Esophagus muscularis mucosa (tissue), 4 donors: ENCODE measurements at regions not wholly inside any gene's neighbourhood (a gene's known extent, or its start where the extent isn't known, plus 50 kb on each side); places are given as distances from the start of the nearest gene placed in this dataset.

ENCODE experiments used
- DNase-seq: peaks from one replicate; pipeline ENCODE4 v3.0.0-alpha.2; 2017; ENCODE audit errors: extremely low spot score
- H3K27ac ChIP-seq, 4 donors: fragments of 200-600 bp; sonication (generic); replicated peaks in 1 of 4; 1 replicate in 3 of 4; 2 replicates in 1 of 4; pipeline ENCODE4 v1.5.1; 2016 to 2019; ENCODE audit warnings: mild to moderate bottlenecking in 1 of 4
- H3K27me3 ChIP-seq, 4 donors: fragments of 200-600 bp; sonication (generic); one replicate each; pipeline versions ENCODE4 v1.5.1 to v1.6.0; 2016 to 2019
- H3K36me3 ChIP-seq, 4 donors: fragments of 200-600 bp; sonication (generic); one replicate each; pipeline ENCODE4 v1.5.1; 2016 to 2019
- H3K4me1 ChIP-seq, 4 donors: fragments of 200-600 bp; sonication (generic); one replicate each; pipeline ENCODE4 v1.5.1; 2016 to 2019
- H3K4me3 ChIP-seq, 4 donors: fragments of 200-600 bp; sonication (generic); 1 replicate in 2 of 4; 2 replicates in 2 of 4; pipeline ENCODE4 v1.5.1; 2016 to 2019; ENCODE audit warnings: mild to moderate bottlenecking in 4 of 4, moderate library complexity in 1 of 4
- H3K9me3 ChIP-seq, 4 donors: fragments of 200-600 bp; sonication (generic); 1 replicate in 3 of 4; 2 replicates in 1 of 4; pipeline ENCODE4 v1.5.1; 2016 to 2019
- EP300 ChIP-seq: sonication (generic); formaldehyde crosslinking; IDR thresholded peaks from one replicate; pipeline ENCODE4 v1.6.1; 2017; ENCODE audit warnings: antibody characterized with exemption
- POLR2A ChIP-seq: fragments of 450-650 bp; IDR thresholded peaks from one replicate; pipeline ENCODE4 v1.6.1; 2017; ENCODE audit warnings: antibody characterized with exemption, moderate library complexity, mild to moderate bottlenecking, low read depth
- POLR2AphosphoS5 ChIP-seq, 2 donors: sonication (generic); formaldehyde crosslinking; IDR thresholded peaks; one replicate each; pipeline ENCODE4 v1.6.1; 2017; ENCODE audit warnings: antibody characterized with exemption in 2 of 2
- WGBS: methylation state at CpG from one replicate; pipeline ENCODE4 v1.1.5; 2018; 5-methylcytosine and 5-hydroxymethylcytosine counted together
- intact Hi-C: fragments of 100-400 bp; cut with DNase I; formaldehyde crosslinking; loops from one replicate; pipeline ENCODE4 v1.15.1; 2023
- TF ChIP-seq, protein P1 (sequence below), 3 experiments: fragments of 200-600 bp in 2 of 3; fragments of 450-650 bp in 1 of 3; sonication (generic) in 2 of 3; IDR thresholded peaks; one replicate each; pipeline ENCODE4 v1.5.1; 2017 to 2019; ENCODE audit warnings: antibody characterized with exemption in 3 of 3, mild to moderate bottlenecking in 2 of 3, moderate library complexity in 1 of 3

DNA sequence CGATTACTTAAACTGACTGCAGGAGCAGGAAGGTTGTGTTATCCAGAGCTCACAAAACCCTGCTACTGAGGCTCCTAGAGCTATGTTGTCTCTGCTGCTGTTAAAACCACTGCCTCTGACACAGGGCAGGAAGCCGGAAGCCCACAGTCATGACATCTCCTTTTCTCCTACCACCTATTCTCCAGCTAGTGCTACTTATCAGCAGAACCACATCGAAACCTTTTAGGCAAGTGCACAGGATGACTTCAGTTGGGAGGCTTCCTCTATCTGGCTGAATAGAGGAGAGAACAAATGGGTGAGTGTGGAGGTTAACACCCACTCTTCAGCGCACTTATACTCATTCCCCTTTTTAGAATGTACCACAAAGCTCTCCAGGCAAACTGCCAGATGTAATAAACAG is 638.0 kb downstream of the OTOL1 start:
- Histone ChIP-seq H3K36me3 (no peaks in the 10 kb centered on the region), H3K27me3 (no peaks in the 10 kb centered on the region), H3K9me3 (no peaks in the 10 kb centered on the region), H3K4me1 (peaks cover 0 to 13% (median 9%) of the 10 kb centered on the region in 4 donors), H3K4me3 (no peak overlapping the region), H3K27ac (no peak overlapping the region)
- 88% methylated on average over 4 of the region's 4 CpGs for WGBS
- TF ChIP-seq, protein P1, sequence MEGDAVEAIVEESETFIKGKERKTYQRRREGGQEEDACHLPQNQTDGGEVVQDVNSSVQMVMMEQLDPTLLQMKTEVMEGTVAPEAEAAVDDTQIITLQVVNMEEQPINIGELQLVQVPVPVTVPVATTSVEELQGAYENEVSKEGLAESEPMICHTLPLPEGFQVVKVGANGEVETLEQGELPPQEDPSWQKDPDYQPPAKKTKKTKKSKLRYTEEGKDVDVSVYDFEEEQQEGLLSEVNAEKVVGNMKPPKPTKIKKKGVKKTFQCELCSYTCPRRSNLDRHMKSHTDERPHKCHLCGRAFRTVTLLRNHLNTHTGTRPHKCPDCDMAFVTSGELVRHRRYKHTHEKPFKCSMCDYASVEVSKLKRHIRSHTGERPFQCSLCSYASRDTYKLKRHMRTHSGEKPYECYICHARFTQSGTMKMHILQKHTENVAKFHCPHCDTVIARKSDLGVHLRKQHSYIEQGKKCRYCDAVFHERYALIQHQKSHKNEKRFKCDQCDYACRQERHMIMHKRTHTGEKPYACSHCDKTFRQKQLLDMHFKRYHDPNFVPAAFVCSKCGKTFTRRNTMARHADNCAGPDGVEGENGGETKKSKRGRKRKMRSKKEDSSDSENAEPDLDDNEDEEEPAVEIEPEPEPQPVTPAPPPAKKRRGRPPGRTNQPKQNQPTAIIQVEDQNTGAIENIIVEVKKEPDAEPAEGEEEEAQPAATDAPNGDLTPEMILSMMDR (IDR thresholded peaks at IDR 0.05): no peak
- TF ChIP-seq EP300 (no peak), POLR2A (no peak), POLR2AphosphoS5 (IDR thresholded peaks at IDR 0.05) (no peak)
- no peak for DNase-seq
- intact Hi-C loops: no loop called here

DNA sequence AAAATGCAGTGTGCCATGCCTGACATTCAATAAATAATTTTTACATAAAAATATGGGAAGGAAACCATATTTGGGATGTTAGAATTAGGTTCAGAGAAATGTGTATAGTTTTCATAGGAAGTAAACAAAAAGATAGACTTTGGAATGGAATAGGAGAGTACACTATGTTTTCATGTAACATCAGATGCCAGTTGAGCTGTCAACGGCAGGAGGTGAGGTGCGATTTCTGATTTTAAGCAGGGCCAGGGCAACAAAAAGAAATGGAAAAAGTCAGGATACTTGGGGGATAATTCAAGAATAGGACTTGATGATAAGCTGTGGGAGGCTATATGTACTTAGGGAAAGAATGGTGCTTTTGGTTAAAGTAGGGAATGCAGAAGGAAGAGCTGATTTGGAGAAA is 639.5 kb downstream of the OTOL1 start:
- Histone ChIP-seq H3K27ac (no peak overlapping the region), H3K4me1 (peaks cover 0 to 29% (median 23%) of the 10 kb centered on the region in 4 donors), H3K9me3 (no peaks in the 10 kb centered on the region), H3K27me3 (no peaks in the 10 kb centered on the region), H3K4me3 (no peak overlapping the region), H3K36me3 (no peaks in the 10 kb centered on the region)
- no peak for TF ChIP-seq POLR2AphosphoS5 (IDR thresholded peaks at IDR 0.05)
- TF ChIP-seq EP300: no peak
- TF ChIP-seq POLR2A: no peak
- TF ChIP-seq, protein P1 (IDR thresholded peaks at IDR 0.05): no peak
- no peak for DNase-seq
- intact Hi-C loops: no loop called here
- WGBS: 97% methylated on average over 2 of the region's 2 CpGs

DNA sequence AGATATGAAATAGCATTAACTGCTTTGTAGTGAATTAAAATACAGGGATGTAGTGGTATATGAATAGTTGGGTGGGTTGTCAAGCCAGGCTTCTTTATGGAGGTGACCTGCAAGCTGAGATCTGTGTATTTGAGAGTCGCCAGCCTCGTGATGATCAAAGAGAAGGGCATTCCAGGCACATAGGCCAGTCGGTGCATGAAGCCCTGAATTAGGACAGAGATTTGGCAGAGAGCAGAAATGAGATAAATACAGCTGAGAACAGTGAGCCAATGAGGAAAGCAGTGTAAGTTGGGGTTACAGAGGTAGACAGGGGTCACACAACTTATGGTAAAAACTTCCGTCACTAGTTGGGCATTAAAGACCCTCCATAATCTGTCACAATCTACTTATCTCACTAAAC is 641.9 kb downstream of the OTOL1 start:
- 39% methylated on average over 4 of the region's 4 CpGs for WGBS
- H3K4me1 ChIP-seq: peaks cover 0 to 38% (median 28%) of the 10 kb centered on the region in 4 donors
- H3K27ac ChIP-seq: peak overlapping the region in 1 of 4 donors; percentile 35
- DNase-seq: no peak
- H3K4me3 ChIP-seq: no peak overlapping the region
- intact Hi-C loops: no loop called here
- H3K27me3 ChIP-seq: no peaks in the 10 kb centered on the region
- H3K9me3 ChIP-seq: no peaks in the 10 kb centered on the region
- H3K36me3 ChIP-seq: no peaks in the 10 kb centered on the region
- TF ChIP-seq POLR2A (no peak), EP300 (no peak), POLR2AphosphoS5 (IDR thresholded peaks at IDR 0.05) (no peak)
- TF ChIP-seq, protein P1 (IDR thresholded peaks at IDR 0.05): no peak

DNA sequence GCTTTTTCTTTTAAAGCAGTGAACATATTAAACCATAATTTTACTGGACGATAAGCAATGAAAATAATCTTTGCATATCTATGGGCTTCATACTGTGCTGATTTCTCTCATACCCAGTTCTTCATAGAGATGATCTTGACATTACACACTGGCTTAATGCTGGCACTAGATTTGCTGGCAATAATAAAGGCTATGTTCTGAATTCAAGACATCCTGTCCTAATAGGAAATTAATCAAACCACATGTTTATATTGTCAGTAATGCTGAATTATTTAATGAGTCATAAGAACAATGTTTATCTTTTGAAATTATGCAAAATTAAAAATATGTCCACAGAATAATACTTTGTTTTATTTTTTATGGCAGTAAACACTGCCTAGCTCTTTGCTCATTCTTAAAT is 643.2 kb downstream of the OTOL1 start:
- intact Hi-C loops: no loop called here
- H3K9me3 ChIP-seq: no peaks in the 10 kb centered on the region
- no peak overlapping the region for H3K4me3 ChIP-seq
- TF ChIP-seq POLR2AphosphoS5 (IDR thresholded peaks at IDR 0.05) (peak in 1 of 2 donors; percentile 7), EP300 (no peak)
- WGBS: 21% methylated on average over 1 of the region's 1 CpG
- no peak overlapping the region for H3K27ac ChIP-seq
- H3K4me1 ChIP-seq: peaks cover 0 to 38% (median 28%) of the 10 kb centered on the region in 4 donors
- DNase-seq: no peak
- H3K27me3 ChIP-seq: no peaks in the 10 kb centered on the region
- H3K36me3 ChIP-seq: no peaks in the 10 kb centered on the region

DNA sequence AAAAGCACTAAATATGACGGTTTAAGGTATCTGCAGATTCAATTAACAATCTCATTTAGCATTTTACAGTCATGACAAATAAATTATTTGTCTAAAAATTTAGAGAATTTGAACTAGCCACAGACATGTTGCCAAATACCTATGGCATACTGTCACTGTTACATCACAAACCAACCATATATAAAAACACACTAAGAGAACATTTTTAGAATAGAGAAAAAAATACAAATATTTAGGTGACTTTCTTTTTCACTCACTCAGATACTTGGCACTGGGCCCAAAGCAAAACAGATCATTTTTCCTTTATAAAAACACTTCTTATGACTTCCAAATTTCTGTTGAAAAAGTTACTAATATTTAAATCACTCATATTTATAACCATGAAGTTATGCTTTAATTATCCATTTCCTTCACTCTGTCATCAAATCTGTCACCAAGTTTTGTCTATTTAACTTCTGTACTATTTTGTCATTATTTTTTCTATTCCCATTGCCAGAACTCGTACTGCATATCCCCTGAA is 644.7 kb downstream of the OTOL1 start:
- Histone ChIP-seq H3K27me3 (no peaks in the 10 kb centered on the region), H3K36me3 (no peaks in the 10 kb centered on the region), H3K27ac (peak overlapping the region in 1 of 4 donors; percentile 5), H3K4me1 (peaks cover 0 to 38% (median 28%) of the 10 kb centered on the region in 4 donors), H3K4me3 (no peak overlapping the region), H3K9me3 (no peaks in the 10 kb centered on the region)
- intact Hi-C loops: no loop called here
- no peak for DNase-seq
- 34% methylated on average over 2 of the region's 2 CpGs for WGBS
- no peak for TF ChIP-seq POLR2A
- no peak for TF ChIP-seq EP300

DNA sequence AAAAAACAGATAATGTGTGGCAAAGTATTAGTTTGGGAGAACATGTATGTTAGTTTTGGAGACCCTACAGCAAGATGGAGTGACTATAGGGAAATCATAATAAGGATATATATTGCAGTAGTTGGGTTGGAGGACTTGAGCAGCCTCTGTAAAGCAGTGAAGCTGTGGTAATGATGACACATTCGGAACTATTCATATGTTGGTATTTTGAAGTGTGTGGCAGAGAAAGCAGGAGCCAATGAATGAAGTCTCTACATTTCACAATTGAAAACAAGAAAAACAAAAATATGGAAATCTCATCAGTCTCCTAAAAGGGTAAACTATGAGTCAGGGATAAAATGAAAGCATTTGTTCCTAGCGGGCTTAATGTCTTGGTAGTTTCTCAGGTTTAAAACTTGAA is 645.9 kb downstream of the OTOL1 start:
- peaks cover 0 to 38% (median 28%) of the 10 kb centered on the region in 4 donors for H3K4me1 ChIP-seq
- DNase-seq: no peak
- H3K27me3 ChIP-seq: no peaks in the 10 kb centered on the region
- H3K27ac ChIP-seq: no peak overlapping the region
- H3K36me3 ChIP-seq: no peaks in the 10 kb centered on the region
- TF ChIP-seq, protein P1 (IDR thresholded peaks at IDR 0.05): no peak
- no peak for TF ChIP-seq POLR2AphosphoS5 (IDR thresholded peaks at IDR 0.05)
- no peak for TF ChIP-seq POLR2A
- no peak for TF ChIP-seq EP300
- intact Hi-C loops: no loop called here
- WGBS: 96% methylated on average over 2 of the region's 2 CpGs
- H3K9me3 ChIP-seq: no peaks in the 10 kb centered on the region
- H3K4me3 ChIP-seq: no peak overlapping the region
